Panc1 (cell line): ENCODE measurements at regions not wholly inside any gene's neighbourhood (a gene's known extent, or its start where the extent isn't known, plus 50 kb on each side); places are given as distances from the start of the nearest gene placed in this dataset.

ENCODE experiments used
- ATAC-seq: fragments of 200-7000 bp; cut with Tn5 transposase; 2 replicates; pipeline ENCODE4 v1.9.1; 2020; ENCODE audit warnings: mild to moderate bottlenecking, moderate library complexity
- BruUV-seq: library from RNA; stranded (reverse); fragments of 400-500 nt; replicated peaks from 2 replicates; lab custom pipeline; 2021; lab: Mats Ljungman, UMichigan
- CTCF ChIA-PET: fragments of 300-600 bp; sonication (Branson Sonifier 250); formaldehyde crosslinking; loops from one replicate; lab custom pipeline; 2022; ENCODE audit warnings: antibody characterized with exemption; lab: Charles Lee
- POLR2A ChIA-PET: fragments of 300-600 bp; sonication (Branson Sonifier 250); formaldehyde crosslinking; loops from one replicate; lab custom pipeline; 2022; ENCODE audit warnings: antibody characterized with exemption; lab: Charles Lee
- DNase-seq: peaks from one replicate; pipeline ENCODE4 v3.0.0-alpha.2; 2010; ENCODE audit warnings: low read depth, low spot score
- H3K27ac ChIP-seq: 2 replicates; pipeline ENCODE4 v1.5.1; 2011; ENCODE audit warnings: mild to moderate bottlenecking, low read length, inconsistent platforms
- H3K27me3 ChIP-seq: fragments of 200-500 bp; sonication (Bioruptor generic); 2 replicates; pipeline ENCODE4 v1.6.0; 2014; ENCODE audit warnings: low read length, inconsistent platforms; ENCODE audit not compliant: control insufficient read depth, insufficient read depth
- H3K36me3 ChIP-seq: fragments of 200-500 bp; sonication (Bioruptor generic); 2 replicates; pipeline ENCODE4 v1.5.1; 2014; ENCODE audit warnings: inconsistent platforms, mild to moderate bottlenecking, low read length, moderate library complexity; ENCODE audit not compliant: control insufficient read depth, insufficient read depth
- H3K4me1 ChIP-seq: 2 replicates; pipeline ENCODE4 v1.5.1; 2011; ENCODE audit warnings: inconsistent platforms, mild to moderate bottlenecking, low read length, moderate library complexity; ENCODE audit not compliant: control insufficient read depth, insufficient read depth
- H3K4me3 ChIP-seq, 2 experiments: 2 replicates each; pipeline ENCODE4 v1.5.1; 2011 to 2012; ENCODE audit warnings: low read depth in 2 of 2, low read length in 2 of 2, mild to moderate bottlenecking in 2 of 2, inconsistent platforms in 1 of 2, moderate library complexity in 1 of 2
- H3K9me3 ChIP-seq: fragments of 200-500 bp; sonication (Bioruptor generic); 2 replicates; pipeline ENCODE4 v1.5.1; 2014; ENCODE audit warnings: low read depth, mild to moderate bottlenecking, inconsistent platforms, low read length, moderate library complexity; ENCODE audit not compliant: control insufficient read depth, insufficient read depth
- CTCF ChIP-seq: fragments of 450-650 bp; IDR thresholded peaks from 2 replicates; pipeline ENCODE4 v1.5.1; 2017; ENCODE audit warnings: mild to moderate bottlenecking
- POLR2AphosphoS5 ChIP-seq: IDR thresholded peaks from 2 replicates; pipeline ENCODE4 v1.6.1; 2012; ENCODE audit warnings: mild to moderate bottlenecking, low read depth, low read length, moderate library complexity
- REST ChIP-seq, 2 experiments: IDR thresholded peaks; 2 replicates each; pipeline ENCODE4 v1.6.1; 2011 to 2012; ENCODE audit warnings: low read depth in 2 of 2, control low read depth in 1 of 2, low read length in 1 of 2, mild to moderate bottlenecking in 1 of 2, moderate library complexity in 1 of 2; ENCODE audit not compliant: insufficient read depth in 1 of 2
- SIN3A ChIP-seq: IDR thresholded peaks from 2 replicates; pipeline ENCODE4 v1.6.1; 2012; ENCODE audit warnings: low read depth, mild to moderate bottlenecking, low read length, moderate library complexity, borderline replicate concordance; ENCODE audit not compliant: insufficient read depth
- TCF7L2 ChIP-seq: IDR thresholded peaks from 2 replicates; pipeline ENCODE4 v1.6.1; 2011; ENCODE audit warnings: mild to moderate bottlenecking, low read depth, low read length, inconsistent platforms
- in situ Hi-C: cut with HindIII; loops from 2 replicates; pipeline ENCODE4 v1.10.0; 2016; ENCODE audit warnings: low sequenced_read_pairs, low pct_unique_long_range_greater_than_20kb
- intact Hi-C: fragments of 100-400 bp; cut with micrococcal nuclease; formaldehyde crosslinking; loops from one replicate; pipeline ENCODE4 v1.10.0; 2022; ENCODE audit not compliant: unreplicated experiment

DNA sequence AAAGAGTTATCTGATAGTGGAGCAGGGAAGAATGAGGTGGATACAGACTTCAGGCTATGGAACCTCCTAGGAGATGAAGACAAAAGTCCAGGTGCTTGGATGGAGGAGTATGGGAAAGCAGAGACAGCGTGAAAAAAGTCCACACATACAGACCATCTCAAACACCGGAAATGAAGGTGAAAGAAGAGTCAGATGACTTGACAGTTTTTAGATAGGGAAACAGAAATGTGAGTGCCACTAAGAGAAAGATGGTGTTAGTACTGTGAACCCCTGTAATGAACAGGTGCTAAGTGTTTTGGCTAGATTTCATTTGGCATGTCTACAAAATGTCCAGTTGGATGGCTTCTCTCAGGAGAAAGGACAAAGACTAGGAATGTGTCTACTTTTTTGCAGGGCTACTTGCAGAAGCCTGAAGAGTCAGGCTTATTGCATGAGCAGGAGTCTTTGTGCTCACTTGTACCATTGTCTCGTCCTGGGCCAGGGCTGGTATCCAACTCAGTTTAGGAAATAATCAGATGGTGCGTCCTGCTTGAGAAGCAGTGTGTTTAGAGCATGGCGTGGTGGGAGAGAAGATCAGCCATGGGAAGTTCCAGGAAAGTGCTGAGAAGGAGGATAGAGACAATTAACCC is 90.6 kb upstream of the STARD4 start:
- intact Hi-C loops = no loop called here
- ATAC-seq (no peak), DNase-seq (no peak)
- CTCF ChIA-PET = no interaction called here
- no peaks in the 10 kb centered on the region for H3K9me3 ChIP-seq
- H3K27ac ChIP-seq = no peak overlapping the region
- TF ChIP-seq SIN3A = no peak
- H3K36me3 ChIP-seq = no peaks in the 10 kb centered on the region
- no peaks in the 10 kb centered on the region for H3K4me1 ChIP-seq
- no peaks in the 10 kb centered on the region for H3K27me3 ChIP-seq
- in situ Hi-C loops = no loop called here
- no peak overlapping the region for H3K4me3 ChIP-seq
- BruUV-seq = no TSS peak
- POLR2A ChIA-PET = no interaction called here

DNA sequence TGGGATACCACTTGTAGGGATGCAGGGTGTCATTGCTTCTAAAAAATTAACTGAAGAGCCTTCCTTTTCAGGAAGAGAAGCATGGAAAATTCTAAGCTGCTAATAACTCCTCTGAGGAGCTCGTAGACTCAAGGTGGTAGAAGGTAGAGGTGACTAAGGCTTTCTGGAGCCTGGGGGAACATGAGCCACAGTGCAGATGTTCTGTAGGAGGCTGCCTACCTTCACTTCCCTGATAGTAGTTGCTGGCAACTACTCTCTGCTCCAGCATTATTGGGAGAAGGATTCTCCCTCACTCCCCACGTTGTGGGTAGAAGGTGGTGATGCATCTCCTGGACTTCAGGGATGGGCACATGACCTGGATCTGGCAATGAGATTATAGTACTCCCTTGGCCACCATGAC is 86.7 kb upstream of the STARD4 start:
- no peaks in the 10 kb centered on the region for H3K27me3 ChIP-seq
- ChIA-PET POLR2A (no interaction called here), CTCF (no interaction called here)

More for the DNA sequence above, 86.7 kb upstream of the STARD4 start:
- intact Hi-C loops = no loop called here
- no peaks in the 10 kb centered on the region for H3K36me3 ChIP-seq
- no peak for TF ChIP-seq POLR2AphosphoS5
- no peak for TF ChIP-seq CTCF
- TF ChIP-seq SIN3A = no peak
- no peak for TF ChIP-seq TCF7L2
- no peak for TF ChIP-seq REST (IDR thresholded peaks at IDR 0.05; ENCODE audit: insufficient read depth in 1 of 2, low read depth in 2 of 2, low read length in 1 of 2)
- H3K4me1 ChIP-seq = no peaks in the 10 kb centered on the region
- H3K9me3 ChIP-seq = no peaks in the 10 kb centered on the region
- DNase-seq (no peak), ATAC-seq (no peak)
- no TSS peak for BruUV-seq
- in situ Hi-C loops = no loop called here
- H3K27ac ChIP-seq = no peak overlapping the region
- H3K4me3 ChIP-seq = no peak overlapping the region
